ENCODE measurements at regions not wholly inside any gene's neighbourhood (a gene's known extent, or its start where the extent isn't known, plus 50 kb on each side); places are given as distances from the start of the nearest gene placed in this dataset.

- no peak for TF ChIP-seq CTCF (IDR thresholded peaks at IDR 0.05; ENCODE audit: borderline replicate concordance)
These were observed 110.1 kb downstream of the COX18 start for GRCh38 chr4:72959411-72959810.

GRCh38 chr4:72954811-72955210 is 114.7 kb downstream of the COX18 start:
- Histone ChIP-seq H3K9me3 (replicated peaks) (peaks cover 10% of the 10 kb centered on the region), H3K36me3 (no peaks in the 10 kb centered on the region), H3K4me3 (no peak overlapping the region), H3K4me1 (no peaks in the 10 kb centered on the region), H3K27me3 (ENCODE audit: low read depth) (no peaks in the 10 kb centered on the region), H3K27ac (replicated peaks) (no peak overlapping the region)
- TF ChIP-seq CTCF (IDR thresholded peaks at IDR 0.05; ENCODE audit: borderline replicate concordance): no peak
- no peak for DNase-seq
- intact Hi-C loops (cut with micrococcal nuclease): no loop called here

More at GRCh38 chr4:72959411-72959810, 110.1 kb downstream of the COX18 start:
- Histone ChIP-seq H3K27ac (replicated peaks) (no peak overlapping the region), H3K4me3 (no peak overlapping the region), H3K36me3 (no peaks in the 10 kb centered on the region), H3K4me1 (no peaks in the 10 kb centered on the region), H3K27me3 (ENCODE audit: low read depth) (no peaks in the 10 kb centered on the region), H3K9me3 (replicated peaks) (peaks cover 44% of the 10 kb centered on the region)
- no peak for DNase-seq
- intact Hi-C loops (cut with micrococcal nuclease): no loop called here

- Histone ChIP-seq H3K4me1 (no peaks in the 10 kb centered on the region), H3K27me3 (ENCODE audit: low read depth) (no peaks in the 10 kb centered on the region), H3K27ac (replicated peaks) (no peak overlapping the region), H3K36me3 (no peaks in the 10 kb centered on the region), H3K9me3 (replicated peaks) (no peaks in the 10 kb centered on the region), H3K4me3 (no peak overlapping the region)
- no peak for DNase-seq
- intact Hi-C loops (cut with micrococcal nuclease): no loop called here
- no peak for TF ChIP-seq CTCF (IDR thresholded peaks at IDR 0.05; ENCODE audit: borderline replicate concordance)
These were observed 115.9 kb downstream of the COX18 start for GRCh38 chr4:72953571-72953970.

- Histone ChIP-seq H3K36me3 (no peaks in the 10 kb centered on the region), H3K27ac (replicated peaks) (no peak overlapping the region), H3K27me3 (ENCODE audit: low read depth) (no peaks in the 10 kb centered on the region), H3K4me1 (no peaks in the 10 kb centered on the region), H3K9me3 (replicated peaks) (no peaks in the 10 kb centered on the region), H3K4me3 (no peak overlapping the region)
- no peak for TF ChIP-seq CTCF (IDR thresholded peaks at IDR 0.05; ENCODE audit: borderline replicate concordance)
- no peak for DNase-seq
- intact Hi-C loops (cut with micrococcal nuclease): no loop called here
These were observed 117.9 kb downstream of the COX18 start for GRCh38 chr4:72951628-72952027.

GRCh38 chr4:72951147-72951546 is 118.4 kb downstream of the COX18 start:
- intact Hi-C loops (cut with micrococcal nuclease): no loop called here
- H3K36me3 ChIP-seq: no peaks in the 10 kb centered on the region
- DNase-seq: no peak
- H3K4me3 ChIP-seq: no peak overlapping the region
- no peak overlapping the region for H3K27ac ChIP-seq (replicated peaks)
- no peaks in the 10 kb centered on the region for H3K27me3 ChIP-seq (ENCODE audit: low read depth)
- H3K4me1 ChIP-seq: no peaks in the 10 kb centered on the region
- H3K9me3 ChIP-seq (replicated peaks): no peaks in the 10 kb centered on the region
- TF ChIP-seq CTCF (IDR thresholded peaks at IDR 0.05; ENCODE audit: borderline replicate concordance): no peak

- no peak overlapping the region for H3K27ac ChIP-seq (replicated peaks)
- no peak for DNase-seq
- H3K9me3 ChIP-seq (replicated peaks): no peaks in the 10 kb centered on the region
- no peak for TF ChIP-seq CTCF (IDR thresholded peaks at IDR 0.05; ENCODE audit: borderline replicate concordance)
- no peaks in the 10 kb centered on the region for H3K27me3 ChIP-seq (ENCODE audit: low read depth)
- H3K36me3 ChIP-seq: no peaks in the 10 kb centered on the region
- no peaks in the 10 kb centered on the region for H3K4me1 ChIP-seq
- H3K4me3 ChIP-seq: no peak overlapping the region
- intact Hi-C loops (cut with micrococcal nuclease): no loop called here
These were observed 121.4 kb downstream of the COX18 start for GRCh38 chr4:72948080-72948479.

Measured in left ventricle myocardium inferior (tissue), 1 donor.